ENCODE measurements at regions not wholly inside any gene's neighbourhood (a gene's known extent, or its start where the extent isn't known, plus 50 kb on each side); places are given as distances from the start of the nearest gene placed in this dataset.
"Not testable (repeated sequence)": the region's sequence is repeated elsewhere in the genome, so short reads cannot be mapped to it uniquely, and the experiment has no call there.

- no peak for DNase-seq (ENCODE audit: extremely low read depth, low read depth, low spot score)
These were observed 137.5 kb upstream of the SPRED1 start for GRCh38 chr15:38115121-38115520.

GRCh38 chr15:38117781-38118180 lies 134.9 kb upstream of the SPRED1 start:
- no peak for DNase-seq (ENCODE audit: extremely low read depth, low read depth, low spot score)

GRCh38 chr15:38119865-38120264 lies 132.8 kb upstream of the SPRED1 start:
- not testable (repeated sequence) for DNase-seq (ENCODE audit: extremely low read depth, low read depth, low spot score)

GRCh38 chr15:38127306-38127771 lies 125.3 kb upstream of the SPRED1 start:
- no peak for DNase-seq (ENCODE audit: extremely low read depth, low read depth, low spot score)

- DNase-seq (ENCODE audit: extremely low read depth, low read depth, low spot score), result no peak
These were observed 124.3 kb upstream of the SPRED1 start for GRCh38 chr15:38128341-38128781.

GRCh38 chr15:38128921-38129320 lies 123.7 kb upstream of the SPRED1 start:
- no peak for DNase-seq (ENCODE audit: extremely low read depth, low read depth, low spot score)

- peak; percentile 74 for DNase-seq (ENCODE audit: extremely low read depth, low read depth, low spot score)
These were observed 123.0 kb upstream of the SPRED1 start for GRCh38 chr15:38129531-38130204.

GRCh38 chr15:38130205-38130567 lies 122.5 kb upstream of the SPRED1 start:
- no peak for DNase-seq (ENCODE audit: extremely low read depth, low read depth, low spot score)

- DNase-seq (ENCODE audit: extremely low read depth, low read depth, low spot score), result no peak
These were observed 121.7 kb upstream of the SPRED1 start for GRCh38 chr15:38130740-38131498.

GRCh38 chr15:38134252-38134651 lies 118.4 kb upstream of the SPRED1 start:
- no peak for DNase-seq (ENCODE audit: extremely low read depth, low read depth, low spot score)

- not testable (repeated sequence) for DNase-seq (ENCODE audit: extremely low read depth, low read depth, low spot score)
These were observed 110.4 kb upstream of the SPRED1 start for GRCh38 chr15:38142195-38142594.

- DNase-seq (ENCODE audit: extremely low read depth, low read depth, low spot score), result no peak
These were observed 107.7 kb upstream of the SPRED1 start for GRCh38 chr15:38144921-38145320.

- DNase-seq (ENCODE audit: extremely low read depth, low read depth, low spot score), result no peak
These were observed 107.0 kb upstream of the SPRED1 start for GRCh38 chr15:38145651-38146111.

- no peak for DNase-seq (ENCODE audit: extremely low read depth, low read depth, low spot score)
These were observed 105.4 kb upstream of the SPRED1 start for GRCh38 chr15:38147246-38147645.

- no peak for DNase-seq (ENCODE audit: extremely low read depth, low read depth, low spot score)
These were observed 104.2 kb upstream of the SPRED1 start for GRCh38 chr15:38148471-38148870.

- no peak for DNase-seq (ENCODE audit: extremely low read depth, low read depth, low spot score)
These were observed 103.3 kb upstream of the SPRED1 start for GRCh38 chr15:38149315-38149714.

GRCh38 chr15:38150148-38150547 lies 102.5 kb upstream of the SPRED1 start:
- DNase-seq (ENCODE audit: extremely low read depth, low read depth, low spot score), result no peak

GRCh38 chr15:38150794-38151193 lies 101.8 kb upstream of the SPRED1 start:
- no peak for DNase-seq (ENCODE audit: extremely low read depth, low read depth, low spot score)

- no peak for DNase-seq (ENCODE audit: extremely low read depth, low read depth, low spot score)
These were observed 98.9 kb upstream of the SPRED1 start for GRCh38 chr15:38153781-38154180.

GRCh38 chr15:38154255-38154654 lies 98.4 kb upstream of the SPRED1 start:
- DNase-seq (ENCODE audit: extremely low read depth, low read depth, low spot score), result no peak

GRCh38 chr15:38154837-38155236 lies 97.8 kb upstream of the SPRED1 start:
- DNase-seq (ENCODE audit: extremely low read depth, low read depth, low spot score), result no peak

GRCh38 chr15:38163658-38164057 lies 89.0 kb upstream of the SPRED1 start:
- no peak for DNase-seq (ENCODE audit: extremely low read depth, low read depth, low spot score)
